Stimulated activated naive B cell treated with anti-CD40 and anti-IgM and Interleukin-4, amounts not matched to agents 10 μg/mL and 1 μg/mL and 100 μg/mL, for 72 hours (primary cell): ENCODE measurements at regions not wholly inside any gene's neighbourhood (a gene's known extent, or its start where the extent isn't known, plus 50 kb on each side); places are given as distances from the start of the nearest gene placed in this dataset.
"Not testable (repeated sequence)": the region's sequence is repeated elsewhere in the genome, so short reads cannot be mapped to it uniquely, and the experiment has no call there.

Experiments
- ATAC-seq, 2 donors: fragments of 150-1000 bp; cut with Tn5 transposase; replicated peaks; 2 replicates each; pipeline ENCODE4 v1.10.0; 2021; ENCODE audit warnings: moderate library complexity in 1 of 2
- DNase-seq: peaks from one replicate; pipeline ENCODE4 v3.0.0; 2021
- H3K27ac Mint-ChIP-seq: one replicate; pipeline ENCODE4 v1.8.0; 2022; ENCODE audit warnings: mild to moderate bottlenecking, mixed read lengths
- H3K27me3 Mint-ChIP-seq, 2 donors: one replicate each; pipeline ENCODE4 v1.8.0; 2022; ENCODE audit warnings: mixed read lengths in 2 of 2
- H3K36me3 Mint-ChIP-seq, 2 donors: one replicate each; pipeline ENCODE4 v1.8.0; 2022; ENCODE audit warnings: mixed read lengths in 2 of 2, mild to moderate bottlenecking in 1 of 2
- H3K4me1 Mint-ChIP-seq, 2 donors: one replicate each; pipeline ENCODE4 v1.8.0; 2022; ENCODE audit warnings: mixed read lengths in 2 of 2, mild to moderate bottlenecking in 1 of 2
- H3K4me3 Mint-ChIP-seq, 2 donors: one replicate each; pipeline ENCODE4 v1.8.0; 2022; ENCODE audit warnings: mild to moderate bottlenecking in 2 of 2, mixed read lengths in 2 of 2, moderate library complexity in 1 of 2
- H3K9me3 Mint-ChIP-seq, 2 donors: one replicate each; pipeline ENCODE4 v1.8.0; 2022; ENCODE audit warnings: mixed read lengths in 2 of 2, mild to moderate bottlenecking in 1 of 2

DNA sequence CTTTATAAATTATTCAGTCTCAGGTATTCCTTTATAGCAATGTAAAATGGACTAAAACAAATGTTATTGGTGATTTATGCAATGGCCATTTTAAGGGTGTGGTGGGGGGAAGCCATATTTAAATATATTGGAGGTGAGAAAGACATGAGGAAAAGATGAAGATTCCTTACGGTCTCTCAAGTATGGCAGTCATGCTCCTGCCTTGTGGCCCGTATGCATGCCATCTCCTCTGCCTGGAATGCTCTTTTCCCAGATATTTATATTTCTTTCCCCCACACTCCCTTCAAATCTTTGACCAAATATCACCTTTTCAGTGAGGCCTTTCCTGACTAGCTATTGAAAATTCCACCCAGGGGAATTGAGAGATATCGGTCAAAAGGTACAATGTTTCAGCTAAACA is 206.0 kb downstream of the POTEM start:
- DNase-seq, ATAC-seq: not testable (repeated sequence)

DNA sequence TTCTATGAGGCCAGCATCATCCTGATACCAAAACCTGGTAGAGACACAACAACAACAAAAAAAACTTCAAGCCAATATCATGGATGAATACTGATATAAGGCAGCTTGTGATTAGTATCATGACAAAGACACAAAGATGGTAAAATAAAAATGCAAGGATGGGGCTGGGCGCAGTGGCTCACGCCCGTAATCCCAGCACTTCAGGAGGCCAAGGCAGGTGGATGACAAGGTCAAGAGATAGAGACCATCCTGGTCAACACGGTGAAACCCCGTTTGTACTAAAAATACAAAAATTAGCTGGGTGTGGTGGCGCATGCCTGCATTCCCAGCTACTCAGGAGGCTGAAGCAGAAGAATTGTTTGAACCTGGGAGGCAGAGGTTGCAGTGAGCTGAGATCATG is 210.2 kb downstream of the POTEM start:
- H3K9me3 Mint-ChIP-seq, ATAC-seq, H3K36me3 Mint-ChIP-seq, H3K4me3 Mint-ChIP-seq, DNase-seq, H3K27me3 Mint-ChIP-seq, H3K27ac Mint-ChIP-seq, H3K4me1 Mint-ChIP-seq: not testable (repeated sequence)

More for the DNA sequence above, 206.0 kb downstream of the POTEM start:
- not testable (repeated sequence) for H3K4me3 Mint-ChIP-seq, H3K27me3 Mint-ChIP-seq, H3K27ac Mint-ChIP-seq, H3K4me1 Mint-ChIP-seq, H3K36me3 Mint-ChIP-seq, H3K9me3 Mint-ChIP-seq

- not testable (repeated sequence) for H3K27me3 Mint-ChIP-seq, H3K4me1 Mint-ChIP-seq, ATAC-seq, H3K27ac Mint-ChIP-seq, H3K9me3 Mint-ChIP-seq, DNase-seq, H3K4me3 Mint-ChIP-seq, H3K36me3 Mint-ChIP-seq
Measured at GRCh38 chr14:19180297-19180696, 213.1 kb downstream of the POTEM start.

DNA sequence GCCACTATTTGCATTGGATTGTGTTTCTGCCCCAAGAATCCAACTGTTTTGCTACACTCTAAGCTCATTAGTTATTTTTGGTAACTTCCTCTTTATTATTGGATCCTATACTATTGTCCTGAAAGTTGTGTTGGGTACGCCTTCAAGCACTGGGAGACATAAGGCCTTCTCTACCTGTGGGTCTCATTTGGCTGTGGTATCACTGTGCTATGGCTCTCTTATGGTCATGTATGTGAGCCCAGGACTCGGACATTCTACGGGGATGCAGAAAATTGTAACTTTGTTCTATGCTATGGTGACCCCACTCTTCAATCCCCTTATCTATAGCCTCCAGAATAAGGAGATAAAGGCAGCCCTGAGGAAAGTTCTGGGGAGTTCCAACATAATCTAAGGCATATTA is 213.6 kb downstream of the POTEM start:
- not testable (repeated sequence) for H3K4me1 Mint-ChIP-seq, H3K27me3 Mint-ChIP-seq, DNase-seq, H3K9me3 Mint-ChIP-seq, H3K27ac Mint-ChIP-seq, H3K36me3 Mint-ChIP-seq, ATAC-seq, H3K4me3 Mint-ChIP-seq

DNA sequence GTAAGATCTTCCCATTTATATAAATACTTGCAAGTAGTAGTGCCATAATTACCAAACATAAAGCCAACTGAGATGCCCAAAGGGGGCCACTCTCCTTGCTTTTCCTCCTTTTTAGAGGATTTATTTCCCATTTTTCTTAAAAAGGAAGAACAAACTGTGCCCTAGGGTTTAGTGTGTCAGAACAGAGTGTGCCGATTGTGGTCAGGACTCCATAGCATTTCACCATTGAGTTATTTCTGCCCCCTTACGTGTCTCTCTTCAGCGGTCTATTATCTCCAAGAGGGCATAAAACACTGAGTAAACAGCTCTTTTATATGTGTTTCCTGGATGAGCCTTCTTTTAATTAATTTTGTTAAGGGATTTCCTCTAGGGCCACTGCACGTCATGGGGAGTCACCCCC is 227.9 kb downstream of the POTEM start:
- ATAC-seq, H3K27ac Mint-ChIP-seq, H3K36me3 Mint-ChIP-seq, H3K4me1 Mint-ChIP-seq, H3K9me3 Mint-ChIP-seq, H3K4me3 Mint-ChIP-seq, DNase-seq, H3K27me3 Mint-ChIP-seq: not testable (repeated sequence)

- not testable (repeated sequence) for DNase-seq, H3K36me3 Mint-ChIP-seq
Measured at GRCh38 chr14:19197488-19198234, 230.4 kb downstream of the POTEM start.

DNA sequence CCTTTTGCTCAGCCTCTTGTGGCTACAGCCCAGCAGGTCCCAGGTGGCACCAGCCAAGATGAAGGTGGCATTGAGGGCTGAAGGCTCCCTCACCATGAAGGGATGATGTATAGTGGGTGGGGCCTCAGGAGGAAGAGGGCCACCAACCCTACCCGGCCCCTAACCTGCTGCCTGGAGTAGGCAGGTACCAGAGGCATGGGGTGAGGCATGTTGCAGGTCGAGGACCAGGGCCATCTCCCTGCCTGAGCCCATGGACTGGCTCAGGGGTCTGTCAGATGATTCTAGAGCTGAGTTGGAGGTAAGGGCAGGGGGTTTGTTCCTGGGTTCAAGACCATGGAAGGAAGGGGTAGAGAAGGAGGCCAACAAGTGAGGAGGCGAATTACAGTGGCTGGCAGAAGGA is 231.1 kb downstream of the POTEM start:
- peak in 1 of 2 donors; percentile 9 for ATAC-seq
- H3K4me3 Mint-ChIP-seq, H3K27me3 Mint-ChIP-seq, H3K4me1 Mint-ChIP-seq, DNase-seq, H3K9me3 Mint-ChIP-seq, H3K27ac Mint-ChIP-seq, H3K36me3 Mint-ChIP-seq: not testable (repeated sequence)

More at GRCh38 chr14:19197488-19198234, 230.4 kb downstream of the POTEM start:
- not testable (repeated sequence) for H3K4me1 Mint-ChIP-seq, H3K4me3 Mint-ChIP-seq, H3K9me3 Mint-ChIP-seq, H3K27ac Mint-ChIP-seq, H3K27me3 Mint-ChIP-seq
- ATAC-seq, result peak in 1 of 2 donors; percentile 11

DNA sequence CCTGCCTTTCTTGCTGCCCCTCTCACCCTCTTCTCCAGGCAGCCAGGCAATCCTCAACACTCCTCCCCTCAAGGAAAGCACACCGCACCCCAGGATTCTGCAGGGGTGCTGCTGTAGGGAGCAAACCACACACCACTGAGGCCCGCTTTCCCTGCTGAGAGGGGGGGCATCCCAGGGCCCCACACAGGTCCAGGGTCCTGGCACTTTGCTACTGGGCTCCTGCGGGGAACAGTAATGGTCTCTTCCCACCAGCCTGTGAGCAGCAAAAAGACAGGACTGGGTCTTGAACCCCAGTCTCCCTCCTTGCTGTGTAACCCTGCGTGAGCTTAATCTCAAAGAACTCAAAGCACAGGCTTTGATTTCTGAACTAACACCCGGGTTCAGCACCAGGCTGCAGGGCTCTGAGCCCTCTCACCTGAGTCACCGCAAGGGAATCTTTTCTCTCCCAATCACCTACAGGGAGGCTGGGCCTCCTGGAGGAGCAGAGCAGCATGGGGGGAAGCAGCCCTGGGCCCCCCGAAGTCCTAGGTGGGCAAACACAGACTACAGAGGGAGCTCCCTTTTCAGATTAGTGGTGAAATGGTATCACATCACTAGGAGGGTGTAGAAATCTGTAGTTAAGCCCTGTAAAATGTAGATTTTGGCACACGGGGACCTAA is 232.6 kb downstream of the POTEG start:
- H3K9me3 Mint-ChIP-seq, H3K27me3 Mint-ChIP-seq, H3K27ac Mint-ChIP-seq, H3K4me1 Mint-ChIP-seq, H3K4me3 Mint-ChIP-seq, ATAC-seq, DNase-seq, H3K36me3 Mint-ChIP-seq: not testable (repeated sequence)

- H3K4me3 Mint-ChIP-seq, H3K36me3 Mint-ChIP-seq, H3K27me3 Mint-ChIP-seq, ATAC-seq, H3K4me1 Mint-ChIP-seq, H3K9me3 Mint-ChIP-seq, H3K27ac Mint-ChIP-seq, DNase-seq: not testable (repeated sequence)
Measured at GRCh38 chr14:19202053-19202442, 232.1 kb downstream of the POTEG start.

DNA sequence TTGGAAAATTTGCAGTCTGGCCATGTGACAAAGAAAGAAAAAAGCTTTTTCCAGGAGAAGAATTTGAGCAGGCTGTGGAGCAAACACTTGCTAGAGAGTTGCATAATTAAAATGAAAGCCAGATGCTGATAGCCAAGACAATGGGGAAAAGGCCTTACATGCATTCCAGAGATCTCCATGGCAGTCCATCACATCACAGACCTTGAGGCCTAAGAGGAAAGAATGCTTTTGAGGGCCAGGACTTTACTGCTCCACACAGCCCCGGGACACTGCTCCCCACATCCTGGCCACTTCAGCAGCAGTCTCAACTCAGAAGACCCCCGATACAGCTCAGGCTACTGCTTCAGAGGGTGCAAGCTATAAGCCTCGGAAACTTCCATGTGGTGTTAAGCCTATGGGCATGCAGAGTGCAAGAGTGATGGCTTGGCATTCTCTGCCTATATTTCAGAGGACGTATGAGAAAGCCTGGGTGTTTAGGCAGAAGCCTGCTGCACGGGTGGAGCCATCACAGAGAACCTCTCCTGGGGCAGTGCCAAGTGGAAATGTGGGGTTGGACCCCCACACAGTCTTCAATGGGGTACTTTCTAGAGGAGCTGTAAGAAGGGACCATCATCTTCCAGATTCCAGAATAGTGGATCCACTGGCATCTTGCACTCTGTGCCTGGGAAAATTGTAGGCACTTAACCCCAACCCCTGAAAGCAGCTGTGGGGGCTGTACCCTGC is 230.7 kb downstream of the POTEG start:
- H3K27ac Mint-ChIP-seq, H3K9me3 Mint-ChIP-seq, H3K4me1 Mint-ChIP-seq, H3K36me3 Mint-ChIP-seq, ATAC-seq, H3K4me3 Mint-ChIP-seq, H3K27me3 Mint-ChIP-seq, DNase-seq: not testable (repeated sequence)

GRCh38 chr14:19204827-19205226 is 229.3 kb downstream of the POTEG start:
- H3K4me3 Mint-ChIP-seq, H3K36me3 Mint-ChIP-seq, ATAC-seq, H3K4me1 Mint-ChIP-seq, DNase-seq, H3K27ac Mint-ChIP-seq, H3K9me3 Mint-ChIP-seq, H3K27me3 Mint-ChIP-seq: not testable (repeated sequence)

- H3K27ac Mint-ChIP-seq, H3K4me3 Mint-ChIP-seq, H3K27me3 Mint-ChIP-seq, H3K4me1 Mint-ChIP-seq, H3K36me3 Mint-ChIP-seq, DNase-seq, H3K9me3 Mint-ChIP-seq, ATAC-seq: not testable (repeated sequence)
Measured at GRCh38 chr14:19216480-19216879, 217.7 kb downstream of the POTEG start.

DNA sequence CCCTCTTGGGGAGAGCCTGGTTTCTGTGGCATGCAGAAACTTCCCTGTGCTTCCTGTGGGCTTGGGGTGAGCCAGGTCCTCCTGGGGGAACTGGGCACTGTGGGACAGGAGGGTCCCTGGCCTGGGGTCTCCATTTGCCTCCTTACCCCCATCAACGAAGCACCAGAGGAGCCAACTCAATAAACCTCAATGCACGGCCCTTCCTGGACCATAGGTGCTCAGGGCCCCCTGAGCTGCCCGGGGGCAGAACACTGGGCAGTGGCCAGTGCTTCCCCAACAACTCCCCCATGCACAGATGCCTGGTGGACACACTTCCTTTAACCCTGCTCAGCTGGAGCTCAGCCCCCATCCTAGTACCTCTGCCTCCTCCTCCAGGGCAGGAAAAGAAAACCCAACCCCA is 214.7 kb downstream of the POTEG start:
- H3K9me3 Mint-ChIP-seq, result not testable (repeated sequence)

GRCh38 chr14:19231421-19231820 is 202.7 kb downstream of the POTEG start:
- DNase-seq, H3K27me3 Mint-ChIP-seq, ATAC-seq: not testable (repeated sequence)

More for the DNA sequence above, 214.7 kb downstream of the POTEG start:
- not testable (repeated sequence) for H3K36me3 Mint-ChIP-seq, ATAC-seq, H3K4me1 Mint-ChIP-seq, H3K4me3 Mint-ChIP-seq, H3K27me3 Mint-ChIP-seq, DNase-seq, H3K27ac Mint-ChIP-seq

GRCh38 chr14:19234059-19234458 is 200.1 kb downstream of the POTEG start:
- H3K4me1 Mint-ChIP-seq, H3K36me3 Mint-ChIP-seq, H3K4me3 Mint-ChIP-seq, H3K27ac Mint-ChIP-seq, H3K9me3 Mint-ChIP-seq, ATAC-seq, DNase-seq, H3K27me3 Mint-ChIP-seq: not testable (repeated sequence)

More at GRCh38 chr14:19231421-19231820, 202.7 kb downstream of the POTEG start:
- H3K27ac Mint-ChIP-seq, H3K4me1 Mint-ChIP-seq, H3K4me3 Mint-ChIP-seq, H3K36me3 Mint-ChIP-seq, H3K9me3 Mint-ChIP-seq: not testable (repeated sequence)
